Upper lobe of left lung (tissue), 4 donors: ENCODE measurements at regions not wholly inside any gene's neighbourhood (a gene's known extent, or its start where the extent isn't known, plus 50 kb on each side); places are given as distances from the start of the nearest gene placed in this dataset.
"Not testable (repeated sequence)": the region's sequence is repeated elsewhere in the genome, so short reads cannot be mapped to it uniquely, and the experiment has no call there.

Source experiments
- EP300 ChIP-seq, 4 donors: sonication (generic); formaldehyde crosslinking; IDR thresholded peaks; one replicate each; pipeline ENCODE4 v1.5.1; 2017; ENCODE audit warnings: antibody characterized with exemption in 4 of 4, control low read depth in 2 of 4
- POLR2A ChIP-seq, 4 donors: fragments of 450-650 bp; IDR thresholded peaks; one replicate each; pipeline ENCODE4 v1.5.1; 2016 to 2017; ENCODE audit warnings: antibody characterized with exemption in 4 of 4, mild to moderate bottlenecking in 2 of 4
- POLR2AphosphoS5 ChIP-seq, 2 donors: sonication (generic); formaldehyde crosslinking; IDR thresholded peaks; one replicate each; pipeline ENCODE4 v1.5.1; 2017; ENCODE audit warnings: antibody characterized with exemption in 2 of 2
- TF ChIP-seq, protein P1 (sequence below), 6 experiments: fragments of 450-650 bp in 4 of 6; fragments of 200-600 bp in 2 of 6; sonication (generic) in 2 of 6; IDR thresholded peaks; one replicate each; pipeline ENCODE4 v1.5.1; 2016 to 2019; ENCODE audit warnings: antibody characterized with exemption in 6 of 6

DNA sequence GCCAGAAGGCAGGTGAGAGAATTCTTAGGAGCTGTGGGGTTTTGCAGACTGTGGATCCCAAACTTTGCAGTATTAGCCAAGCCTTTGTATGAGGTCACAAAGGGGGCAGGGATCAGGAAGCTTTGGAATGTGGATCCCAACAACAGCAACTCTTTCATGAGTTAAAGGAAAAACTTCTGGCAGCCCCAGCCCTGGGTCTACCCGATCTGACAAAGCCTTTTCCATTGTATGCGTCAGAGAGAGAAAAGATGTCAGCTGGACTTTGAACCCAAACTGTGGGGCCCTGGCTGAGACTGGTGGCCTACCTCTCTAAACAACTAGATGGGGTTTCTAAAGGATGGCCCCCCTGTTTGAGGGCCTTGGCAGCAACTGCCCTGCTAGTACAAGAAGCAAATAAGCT, 101.8 kb upstream of the OSBPL11 start:
- TF ChIP-seq, protein P1, sequence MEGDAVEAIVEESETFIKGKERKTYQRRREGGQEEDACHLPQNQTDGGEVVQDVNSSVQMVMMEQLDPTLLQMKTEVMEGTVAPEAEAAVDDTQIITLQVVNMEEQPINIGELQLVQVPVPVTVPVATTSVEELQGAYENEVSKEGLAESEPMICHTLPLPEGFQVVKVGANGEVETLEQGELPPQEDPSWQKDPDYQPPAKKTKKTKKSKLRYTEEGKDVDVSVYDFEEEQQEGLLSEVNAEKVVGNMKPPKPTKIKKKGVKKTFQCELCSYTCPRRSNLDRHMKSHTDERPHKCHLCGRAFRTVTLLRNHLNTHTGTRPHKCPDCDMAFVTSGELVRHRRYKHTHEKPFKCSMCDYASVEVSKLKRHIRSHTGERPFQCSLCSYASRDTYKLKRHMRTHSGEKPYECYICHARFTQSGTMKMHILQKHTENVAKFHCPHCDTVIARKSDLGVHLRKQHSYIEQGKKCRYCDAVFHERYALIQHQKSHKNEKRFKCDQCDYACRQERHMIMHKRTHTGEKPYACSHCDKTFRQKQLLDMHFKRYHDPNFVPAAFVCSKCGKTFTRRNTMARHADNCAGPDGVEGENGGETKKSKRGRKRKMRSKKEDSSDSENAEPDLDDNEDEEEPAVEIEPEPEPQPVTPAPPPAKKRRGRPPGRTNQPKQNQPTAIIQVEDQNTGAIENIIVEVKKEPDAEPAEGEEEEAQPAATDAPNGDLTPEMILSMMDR (IDR thresholded peaks at IDR 0.05) = not testable (repeated sequence)
- not testable (repeated sequence) for TF ChIP-seq EP300, POLR2A, POLR2AphosphoS5 (IDR thresholded peaks at IDR 0.05)
